ENCODE measurements at regions not wholly inside any gene's neighbourhood (a gene's known extent, or its start where the extent isn't known, plus 50 kb on each side); places are given as distances from the start of the nearest gene placed in this dataset.

DNA sequence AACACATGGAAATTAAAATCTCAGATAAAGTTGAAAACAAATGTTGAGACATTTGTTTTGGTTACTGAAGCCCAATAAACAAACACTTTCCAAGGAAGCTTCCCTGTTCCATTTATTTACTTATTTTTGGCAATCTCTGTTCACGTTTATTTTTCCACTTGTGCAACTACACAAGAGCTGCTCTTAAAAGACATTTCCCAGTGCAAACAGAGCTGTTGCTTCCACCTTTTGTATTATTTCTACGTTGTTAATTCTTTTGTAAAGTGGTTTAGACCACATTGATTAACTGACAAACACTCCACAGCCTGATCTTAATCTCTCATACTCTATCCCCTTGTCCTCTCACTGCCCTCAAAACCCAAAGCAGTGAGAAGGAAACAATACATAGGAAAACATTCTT, 757.6 kb downstream of the LIG4 start:
- no peaks in the 10 kb centered on the region for H3K27me3 ChIP-seq (ENCODE audit: control insufficient read depth in 2 of 2, insufficient read depth in 2 of 2, low read length in 2 of 2)
- intact Hi-C loops (cut with micrococcal nuclease), result no loop called here
- no peak for FAIRE-seq
- H2AFZ ChIP-seq (ENCODE audit: low read depth, low read length), result no peak overlapping the region
- DNase-seq (ENCODE audit: extremely low read depth in 1 of 4, low spot score in 3 of 4), result no peak
- H3K4me2 ChIP-seq (ENCODE audit: insufficient read depth, low read length), result no peak overlapping the region
- in situ Hi-C loops (cut with MboI), result no loop called here
- no peak overlapping the region for H3K4me3 ChIP-seq
- no peak overlapping the region for H3K27ac ChIP-seq (ENCODE audit: extremely low read depth, low read depth, low read length)
- no peaks in the 10 kb centered on the region for H3K79me2 ChIP-seq (ENCODE audit: control insufficient read depth, insufficient read depth, low read length)
- H3K9ac ChIP-seq (ENCODE audit: insufficient read depth in 1 of 2, low read depth in 2 of 2, low read length in 2 of 2), result no peak overlapping the region
- H3K36me3 ChIP-seq (ENCODE audit: control insufficient read depth, insufficient read depth, low read length), result no peaks in the 10 kb centered on the region
- no peak for ATAC-seq
- BruUV-seq (replicated peaks), result no TSS peak
- no peaks in the 10 kb centered on the region for H3K9me3 ChIP-seq (replicated peaks; ENCODE audit: control insufficient read depth, insufficient read depth, low read depth, low read length)
- no peaks in the 10 kb centered on the region for H3K9me1 ChIP-seq (ENCODE audit: control insufficient read depth, insufficient read depth, low read length)
- POLR2A ChIA-PET, result no interaction called here
- no peaks in the 10 kb centered on the region for H3K4me1 ChIP-seq (replicated peaks in 1 of 2; ENCODE audit: control insufficient read depth in 2 of 2, insufficient read depth in 2 of 2, low read length in 2 of 2)
- CTCF ChIA-PET (ENCODE audit: low intra/inter-chr PET ratio), result no interaction called here
- 0% methylated on average over 2 of the region's 2 CpGs for WGBS (ENCODE audit: insufficient coverage, low coverage, missing lambda C conversion rate)
- no peaks in the 10 kb centered on the region for H4K20me1 ChIP-seq (replicated peaks; ENCODE audit: control insufficient read depth, insufficient read depth, low read length)
- TF ChIP-seq, protein P1, sequence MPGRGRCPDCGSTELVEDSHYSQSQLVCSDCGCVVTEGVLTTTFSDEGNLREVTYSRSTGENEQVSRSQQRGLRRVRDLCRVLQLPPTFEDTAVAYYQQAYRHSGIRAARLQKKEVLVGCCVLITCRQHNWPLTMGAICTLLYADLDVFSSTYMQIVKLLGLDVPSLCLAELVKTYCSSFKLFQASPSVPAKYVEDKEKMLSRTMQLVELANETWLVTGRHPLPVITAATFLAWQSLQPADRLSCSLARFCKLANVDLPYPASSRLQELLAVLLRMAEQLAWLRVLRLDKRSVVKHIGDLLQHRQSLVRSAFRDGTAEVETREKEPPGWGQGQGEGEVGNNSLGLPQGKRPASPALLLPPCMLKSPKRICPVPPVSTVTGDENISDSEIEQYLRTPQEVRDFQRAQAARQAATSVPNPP (IDR thresholded peaks at IDR 0.05; ENCODE audit: borderline replicate concordance, insufficient read depth, insufficient read length), result no peak
- TF ChIP-seq ZNF384 (IDR thresholded peaks at IDR 0.05; ENCODE audit: low read depth, low read length) (no peak), ZNF696 (CRISPR knock-in tag; conservative IDR thresholded peaks at IDR 0.05) (no peak), KHSRP (IDR thresholded peaks at IDR 0.05) (no peak), SMARCE1 (IDR thresholded peaks at IDR 0.05) (no peak), CBFB (CRISPR knock-in tag; IDR thresholded peaks at IDR 0.05) (no peak), KDM2B (CRISPR knock-in tag; IDR thresholded peaks at IDR 0.05) (no peak), SREBF1 (IDR thresholded peaks at IDR 0.05; ENCODE audit: borderline replicate concordance, low read depth, low read length) (no peak), HEY1 (CRISPR knock-in tag; IDR thresholded peaks at IDR 0.05; ENCODE audit: borderline replicate concordance) (no peak), ZNF76 (CRISPR knock-in tag; IDR thresholded peaks at IDR 0.05; ENCODE audit: borderline replicate concordance) (no peak), ZNF274 (IDR thresholded peaks at IDR 0.05; ENCODE audit: borderline replicate concordance, low read depth, low read length) (no peak), SOX6 (IDR thresholded peaks at IDR 0.05) (no peak)
- TF ChIP-seq, protein P2, sequence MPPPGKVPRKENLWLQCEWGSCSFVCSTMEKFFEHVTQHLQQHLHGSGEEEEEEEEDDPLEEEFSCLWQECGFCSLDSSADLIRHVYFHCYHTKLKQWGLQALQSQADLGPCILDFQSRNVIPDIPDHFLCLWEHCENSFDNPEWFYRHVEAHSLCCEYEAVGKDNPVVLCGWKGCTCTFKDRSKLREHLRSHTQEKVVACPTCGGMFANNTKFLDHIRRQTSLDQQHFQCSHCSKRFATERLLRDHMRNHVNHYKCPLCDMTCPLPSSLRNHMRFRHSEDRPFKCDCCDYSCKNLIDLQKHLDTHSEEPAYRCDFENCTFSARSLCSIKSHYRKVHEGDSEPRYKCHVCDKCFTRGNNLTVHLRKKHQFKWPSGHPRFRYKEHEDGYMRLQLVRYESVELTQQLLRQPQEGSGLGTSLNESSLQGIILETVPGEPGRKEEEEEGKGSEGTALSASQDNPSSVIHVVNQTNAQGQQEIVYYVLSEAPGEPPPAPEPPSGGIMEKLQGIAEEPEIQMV (tag; conservative IDR thresholded peaks at IDR 0.05; ENCODE audit: low read depth), result no peak
- TF ChIP-seq, protein P3, sequence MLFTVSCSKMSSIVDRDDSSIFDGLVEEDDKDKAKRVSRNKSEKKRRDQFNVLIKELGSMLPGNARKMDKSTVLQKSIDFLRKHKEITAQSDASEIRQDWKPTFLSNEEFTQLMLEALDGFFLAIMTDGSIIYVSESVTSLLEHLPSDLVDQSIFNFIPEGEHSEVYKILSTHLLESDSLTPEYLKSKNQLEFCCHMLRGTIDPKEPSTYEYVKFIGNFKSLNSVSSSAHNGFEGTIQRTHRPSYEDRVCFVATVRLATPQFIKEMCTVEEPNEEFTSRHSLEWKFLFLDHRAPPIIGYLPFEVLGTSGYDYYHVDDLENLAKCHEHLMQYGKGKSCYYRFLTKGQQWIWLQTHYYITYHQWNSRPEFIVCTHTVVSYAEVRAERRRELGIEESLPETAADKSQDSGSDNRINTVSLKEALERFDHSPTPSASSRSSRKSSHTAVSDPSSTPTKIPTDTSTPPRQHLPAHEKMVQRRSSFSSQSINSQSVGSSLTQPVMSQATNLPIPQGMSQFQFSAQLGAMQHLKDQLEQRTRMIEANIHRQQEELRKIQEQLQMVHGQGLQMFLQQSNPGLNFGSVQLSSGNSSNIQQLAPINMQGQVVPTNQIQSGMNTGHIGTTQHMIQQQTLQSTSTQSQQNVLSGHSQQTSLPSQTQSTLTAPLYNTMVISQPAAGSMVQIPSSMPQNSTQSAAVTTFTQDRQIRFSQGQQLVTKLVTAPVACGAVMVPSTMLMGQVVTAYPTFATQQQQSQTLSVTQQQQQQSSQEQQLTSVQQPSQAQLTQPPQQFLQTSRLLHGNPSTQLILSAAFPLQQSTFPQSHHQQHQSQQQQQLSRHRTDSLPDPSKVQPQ (CRISPR knock-in tag; IDR thresholded peaks at IDR 0.05; ENCODE audit: borderline replicate concordance), result no peak
- TF ChIP-seq, protein P4, sequence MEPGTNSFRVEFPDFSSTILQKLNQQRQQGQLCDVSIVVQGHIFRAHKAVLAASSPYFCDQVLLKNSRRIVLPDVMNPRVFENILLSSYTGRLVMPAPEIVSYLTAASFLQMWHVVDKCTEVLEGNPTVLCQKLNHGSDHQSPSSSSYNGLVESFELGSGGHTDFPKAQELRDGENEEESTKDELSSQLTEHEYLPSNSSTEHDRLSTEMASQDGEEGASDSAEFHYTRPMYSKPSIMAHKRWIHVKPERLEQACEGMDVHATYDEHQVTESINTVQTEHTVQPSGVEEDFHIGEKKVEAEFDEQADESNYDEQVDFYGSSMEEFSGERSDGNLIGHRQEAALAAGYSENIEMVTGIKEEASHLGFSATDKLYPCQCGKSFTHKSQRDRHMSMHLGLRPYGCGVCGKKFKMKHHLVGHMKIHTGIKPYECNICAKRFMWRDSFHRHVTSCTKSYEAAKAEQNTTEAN (CRISPR knock-in tag; IDR thresholded peaks at IDR 0.05), result no peak
- TF ChIP-seq, protein P5, sequence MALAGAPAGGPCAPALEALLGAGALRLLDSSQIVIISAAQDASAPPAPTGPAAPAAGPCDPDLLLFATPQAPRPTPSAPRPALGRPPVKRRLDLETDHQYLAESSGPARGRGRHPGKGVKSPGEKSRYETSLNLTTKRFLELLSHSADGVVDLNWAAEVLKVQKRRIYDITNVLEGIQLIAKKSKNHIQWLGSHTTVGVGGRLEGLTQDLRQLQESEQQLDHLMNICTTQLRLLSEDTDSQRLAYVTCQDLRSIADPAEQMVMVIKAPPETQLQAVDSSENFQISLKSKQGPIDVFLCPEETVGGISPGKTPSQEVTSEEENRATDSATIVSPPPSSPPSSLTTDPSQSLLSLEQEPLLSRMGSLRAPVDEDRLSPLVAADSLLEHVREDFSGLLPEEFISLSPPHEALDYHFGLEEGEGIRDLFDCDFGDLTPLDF (CRISPR knock-in tag; IDR thresholded peaks at IDR 0.05), result no peak

Measured in K562 (cell line).